GM23338 (cell line): ENCODE measurements at regions not wholly inside any gene's neighbourhood (a gene's known extent, or its start where the extent isn't known, plus 50 kb on each side); places are given as distances from the start of the nearest gene placed in this dataset.

Experiments used
- ATAC-seq: fragments of 200-7000 bp; cut with Tn5 transposase; 3 replicates; pipeline ENCODE4 v1.9.1; 2020
- DNase-seq: peaks from one replicate; pipeline ENCODE4 v3.0.0-alpha.2; 2015; ENCODE audit warnings: low spot score
- H2AFZ ChIP-seq: fragments of 200-600 bp; sonication (generic); 2 replicates; pipeline ENCODE4 v1.8.0; 2016; ENCODE audit warnings: antibody characterized with exemption, mild to moderate bottlenecking, moderate library complexity
- H3F3A ChIP-seq: fragments of 200-600 bp; sonication (generic); replicated peaks from 2 replicates; pipeline ENCODE4 v1.8.0; 2017; ENCODE audit warnings: antibody characterized with exemption, mixed run types, low read depth
- H3K27ac ChIP-seq: fragments of 200-600 bp; sonication (generic); 2 replicates; pipeline ENCODE4 v1.6.1; 2016; ENCODE audit warnings: low read depth
- H3K27me3 ChIP-seq: fragments of 200-600 bp; sonication (generic); 2 replicates; pipeline ENCODE4 v1.8.0; 2016; ENCODE audit warnings: mild to moderate bottlenecking, mixed run types, moderate library complexity; ENCODE audit not compliant: insufficient read depth
- H3K36me3 ChIP-seq: fragments of 200-600 bp; sonication (generic); 2 replicates; pipeline ENCODE4 v1.8.0; 2016; ENCODE audit warnings: mild to moderate bottlenecking; ENCODE audit not compliant: insufficient read depth
- H3K4me1 ChIP-seq: fragments of 200-600 bp; sonication (generic); 2 replicates; pipeline ENCODE4 v1.8.0; 2016; ENCODE audit warnings: mild to moderate bottlenecking, moderate library complexity; ENCODE audit not compliant: insufficient read depth
- H3K4me2 ChIP-seq: fragments of 200-600 bp; sonication (generic); 2 replicates; pipeline ENCODE4 v1.7.1; 2017; ENCODE audit warnings: mixed run types
- H3K4me3 ChIP-seq: fragments of 200-600 bp; sonication (generic); 2 replicates; pipeline ENCODE4 v1.6.1; 2016; ENCODE audit warnings: mixed run types
- H3K79me2 ChIP-seq: fragments of 200-600 bp; sonication (generic); replicated peaks from 2 replicates; pipeline ENCODE4 v1.8.0; 2017; ENCODE audit warnings: mild to moderate bottlenecking; ENCODE audit not compliant: insufficient read depth
- H3K9me2 ChIP-seq: fragments of 200-600 bp; sonication (generic); 2 replicates; pipeline ENCODE4 v1.8.0; 2017; ENCODE audit not compliant: insufficient read depth
- H4K20me1 ChIP-seq: fragments of 200-600 bp; sonication (generic); replicated peaks from 2 replicates; pipeline ENCODE4 v1.8.0; 2017; ENCODE audit warnings: mild to moderate bottlenecking; ENCODE audit not compliant: insufficient read depth
- H3K27ac Mint-ChIP-seq: 2 replicates; pipeline ENCODE4 v1.8.0; 2020; ENCODE audit warnings: inconsistent platforms, mild to moderate bottlenecking, moderate library complexity, mixed read lengths
- H3K27me3 Mint-ChIP-seq: 3 replicates; pipeline ENCODE4 v1.8.0; 2022; ENCODE audit warnings: low read depth, mild to moderate bottlenecking, moderate library complexity, mixed read lengths, inconsistent platforms; ENCODE audit not compliant: insufficient read depth, poor library complexity
- H3K36me3 Mint-ChIP-seq: 3 replicates; pipeline ENCODE4 v1.8.0; 2021; ENCODE audit warnings: low read depth, mild to moderate bottlenecking, inconsistent platforms, moderate library complexity, mixed read lengths
- H3K4me1 Mint-ChIP-seq: 3 replicates; pipeline ENCODE4 v1.8.0; 2020; ENCODE audit warnings: mild to moderate bottlenecking, inconsistent platforms, mixed read lengths
- H3K4me3 Mint-ChIP-seq: 3 replicates; pipeline ENCODE4 v1.8.0; 2021; ENCODE audit warnings: moderate library complexity, mild to moderate bottlenecking, inconsistent platforms, mixed read lengths
- H3K9me3 Mint-ChIP-seq: 3 replicates; pipeline ENCODE4 v1.8.0; 2020; ENCODE audit warnings: moderate library complexity, mild to moderate bottlenecking, inconsistent platforms, mixed read lengths
- CREB1 ChIP-seq: fragments of 250-450 bp; sonication (Bioruptor Pico); IDR thresholded peaks from 2 replicates; pipeline ENCODE4 v1.5.0; 2020; ENCODE audit warnings: low read depth, mild to moderate bottlenecking, moderate library complexity
- EZH2 ChIP-seq: fragments of 200-600 bp; sonication (generic); IDR thresholded peaks from one replicate; pipeline ENCODE4 v1.8.0; 2017; ENCODE audit warnings: antibody characterized with exemption, mild to moderate bottlenecking, low read depth; ENCODE audit not compliant: unreplicated experiment
- EZH2phosphoT487 ChIP-seq: fragments of 200-600 bp; sonication (generic); IDR thresholded peaks from one replicate; pipeline ENCODE4 v1.8.1; 2018; ENCODE audit warnings: antibody characterized with exemption; ENCODE audit not compliant: unreplicated experiment
- JUNB ChIP-seq: IDR thresholded peaks from one replicate; pipeline ENCODE4 v1.6.1; 2016; ENCODE audit warnings: antibody characterized with exemption; ENCODE audit not compliant: unreplicated experiment
- NANOG ChIP-seq: IDR thresholded peaks from 2 replicates; pipeline ENCODE4 v1.6.1; 2016; ENCODE audit warnings: antibody characterized with exemption, borderline replicate concordance
- POLR2AphosphoS5 ChIP-seq: IDR thresholded peaks from 2 replicates; pipeline ENCODE4 v1.6.1; 2016; ENCODE audit warnings: antibody characterized with exemption, low read depth
- STAT1 ChIP-seq: IDR thresholded peaks from one replicate; pipeline ENCODE4 v1.6.1; 2016; ENCODE audit warnings: antibody characterized with exemption; ENCODE audit not compliant: unreplicated experiment
- ZNF114 ChIP-seq: fragments of 250-450 bp; sonication (Bioruptor Pico); IDR thresholded peaks from 2 replicates; pipeline ENCODE4 v1.5.0; 2020; ENCODE audit warnings: mild to moderate bottlenecking, moderate library complexity
- TF ChIP-seq, protein P1 (sequence below): fragments of 250-450 bp; sonication (Bioruptor Pico); IDR thresholded peaks from 2 replicates; pipeline ENCODE4 v1.5.0; 2020; ENCODE audit warnings: mild to moderate bottlenecking, moderate library complexity
- TF ChIP-seq, protein P2 (sequence below): IDR thresholded peaks from one replicate; pipeline ENCODE4 v1.6.1; 2018; ENCODE audit warnings: antibody characterized with exemption; ENCODE audit not compliant: unreplicated experiment

DNA sequence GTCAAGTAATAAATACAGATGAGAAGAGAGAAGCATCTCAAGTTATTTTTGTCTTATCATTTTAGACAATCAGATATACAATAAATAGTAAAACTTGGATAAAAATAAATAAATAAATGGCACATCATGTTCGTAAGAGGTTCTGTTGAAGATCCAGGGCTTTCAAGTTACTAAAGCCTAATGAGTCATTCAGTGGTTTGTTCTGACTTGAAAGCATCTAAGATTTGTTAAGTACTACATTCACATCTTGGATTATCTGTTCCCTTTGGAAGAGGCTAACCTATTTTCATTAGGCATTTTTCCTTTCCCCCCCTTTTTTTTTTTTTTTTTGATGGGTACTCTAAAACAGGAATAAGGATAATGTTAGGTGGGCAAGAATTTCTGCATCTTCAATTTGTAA is 429.3 kb downstream of the PCDH20 start:
- no peak overlapping the region for H3K27ac ChIP-seq
- H3K4me2 ChIP-seq = no peak overlapping the region
- H3K9me2 ChIP-seq = 0 out of 2 replicates have a peak, but pooled peaks cover 3% of the 10 kb centered on the region
- no peaks in the 10 kb centered on the region for H3K4me1 ChIP-seq
- no peaks in the 10 kb centered on the region for H3K36me3 ChIP-seq
- no peaks in the 10 kb centered on the region for H3K79me2 ChIP-seq
- TF ChIP-seq NANOG = no peak
- no peak for TF ChIP-seq STAT1
- TF ChIP-seq JUNB = no peak
- no peak for TF ChIP-seq EZH2
- TF ChIP-seq, protein P1, sequence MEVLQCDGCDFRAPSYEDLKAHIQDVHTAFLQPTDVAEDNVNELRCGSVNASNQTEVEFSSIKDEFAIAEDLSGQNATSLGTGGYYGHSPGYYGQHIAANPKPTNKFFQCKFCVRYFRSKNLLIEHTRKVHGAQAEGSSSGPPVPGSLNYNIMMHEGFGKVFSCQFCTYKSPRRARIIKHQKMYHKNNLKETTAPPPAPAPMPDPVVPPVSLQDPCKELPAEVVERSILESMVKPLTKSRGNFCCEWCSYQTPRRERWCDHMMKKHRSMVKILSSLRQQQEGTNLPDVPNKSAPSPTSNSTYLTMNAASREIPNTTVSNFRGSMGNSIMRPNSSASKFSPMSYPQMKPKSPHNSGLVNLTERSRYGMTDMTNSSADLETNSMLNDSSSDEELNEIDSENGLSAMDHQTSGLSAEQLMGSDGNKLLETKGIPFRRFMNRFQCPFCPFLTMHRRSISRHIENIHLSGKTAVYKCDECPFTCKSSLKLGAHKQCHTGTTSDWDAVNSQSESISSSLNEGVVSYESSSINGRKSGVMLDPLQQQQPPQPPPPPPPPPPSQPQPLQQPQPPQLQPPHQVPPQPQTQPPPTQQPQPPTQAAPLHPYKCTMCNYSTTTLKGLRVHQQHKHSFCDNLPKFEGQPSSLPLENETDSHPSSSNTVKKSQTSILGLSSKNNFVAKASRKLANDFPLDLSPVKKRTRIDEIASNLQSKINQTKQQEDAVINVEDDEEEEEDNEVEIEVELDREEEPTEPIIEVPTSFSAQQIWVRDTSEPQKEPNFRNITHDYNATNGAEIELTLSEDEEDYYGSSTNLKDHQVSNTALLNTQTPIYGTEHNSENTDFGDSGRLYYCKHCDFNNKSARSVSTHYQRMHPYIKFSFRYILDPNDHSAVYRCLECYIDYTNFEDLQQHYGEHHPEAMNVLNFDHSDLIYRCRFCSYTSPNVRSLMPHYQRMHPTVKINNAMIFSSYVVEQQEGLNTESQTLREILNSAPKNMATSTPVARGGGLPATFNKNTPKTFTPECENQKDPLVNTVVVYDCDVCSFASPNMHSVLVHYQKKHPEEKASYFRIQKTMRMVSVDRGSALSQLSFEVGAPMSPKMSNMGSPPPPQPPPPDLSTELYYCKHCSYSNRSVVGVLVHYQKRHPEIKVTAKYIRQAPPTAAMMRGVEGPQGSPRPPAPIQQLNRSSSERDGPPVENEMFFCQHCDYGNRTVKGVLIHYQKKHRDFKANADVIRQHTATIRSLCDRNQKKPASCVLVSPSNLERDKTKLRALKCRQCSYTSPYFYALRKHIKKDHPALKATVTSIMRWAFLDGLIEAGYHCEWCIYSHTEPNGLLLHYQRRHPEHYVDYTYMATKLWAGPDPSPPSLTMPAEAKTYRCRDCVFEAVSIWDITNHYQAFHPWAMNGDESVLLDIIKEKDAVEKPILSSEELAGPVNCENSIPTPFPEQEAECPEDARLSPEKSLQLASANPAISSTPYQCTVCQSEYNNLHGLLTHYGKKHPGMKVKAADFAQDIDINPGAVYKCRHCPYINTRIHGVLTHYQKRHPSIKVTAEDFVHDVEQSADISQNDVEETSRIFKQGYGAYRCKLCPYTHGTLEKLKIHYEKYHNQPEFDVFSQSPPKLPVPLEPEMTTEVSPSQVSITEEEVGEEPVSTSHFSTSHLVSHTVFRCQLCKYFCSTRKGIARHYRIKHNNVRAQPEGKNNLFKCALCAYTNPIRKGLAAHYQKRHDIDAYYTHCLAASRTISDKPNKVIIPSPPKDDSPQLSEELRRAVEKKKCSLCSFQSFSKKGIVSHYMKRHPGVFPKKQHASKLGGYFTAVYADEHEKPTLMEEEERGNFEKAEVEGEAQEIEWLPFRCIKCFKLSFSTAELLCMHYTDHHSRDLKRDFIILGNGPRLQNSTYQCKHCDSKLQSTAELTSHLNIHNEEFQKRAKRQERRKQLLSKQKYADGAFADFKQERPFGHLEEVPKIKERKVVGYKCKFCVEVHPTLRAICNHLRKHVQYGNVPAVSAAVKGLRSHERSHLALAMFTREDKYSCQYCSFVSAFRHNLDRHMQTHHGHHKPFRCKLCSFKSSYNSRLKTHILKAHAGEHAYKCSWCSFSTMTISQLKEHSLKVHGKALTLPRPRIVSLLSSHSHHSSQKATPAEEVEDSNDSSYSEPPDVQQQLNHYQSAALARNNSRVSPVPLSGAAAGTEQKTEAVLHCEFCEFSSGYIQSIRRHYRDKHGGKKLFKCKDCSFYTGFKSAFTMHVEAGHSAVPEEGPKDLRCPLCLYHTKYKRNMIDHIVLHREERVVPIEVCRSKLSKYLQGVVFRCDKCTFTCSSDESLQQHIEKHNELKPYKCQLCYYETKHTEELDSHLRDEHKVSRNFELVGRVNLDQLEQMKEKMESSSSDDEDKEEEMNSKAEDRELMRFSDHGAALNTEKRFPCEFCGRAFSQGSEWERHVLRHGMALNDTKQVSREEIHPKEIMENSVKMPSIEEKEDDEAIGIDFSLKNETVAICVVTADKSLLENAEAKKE (CRISPR knock-in tag) = no peak
- no peak for TF ChIP-seq POLR2AphosphoS5
- TF ChIP-seq EZH2phosphoT487 = no peak
- TF ChIP-seq ZNF114 = no peak
- TF ChIP-seq, protein P2, sequence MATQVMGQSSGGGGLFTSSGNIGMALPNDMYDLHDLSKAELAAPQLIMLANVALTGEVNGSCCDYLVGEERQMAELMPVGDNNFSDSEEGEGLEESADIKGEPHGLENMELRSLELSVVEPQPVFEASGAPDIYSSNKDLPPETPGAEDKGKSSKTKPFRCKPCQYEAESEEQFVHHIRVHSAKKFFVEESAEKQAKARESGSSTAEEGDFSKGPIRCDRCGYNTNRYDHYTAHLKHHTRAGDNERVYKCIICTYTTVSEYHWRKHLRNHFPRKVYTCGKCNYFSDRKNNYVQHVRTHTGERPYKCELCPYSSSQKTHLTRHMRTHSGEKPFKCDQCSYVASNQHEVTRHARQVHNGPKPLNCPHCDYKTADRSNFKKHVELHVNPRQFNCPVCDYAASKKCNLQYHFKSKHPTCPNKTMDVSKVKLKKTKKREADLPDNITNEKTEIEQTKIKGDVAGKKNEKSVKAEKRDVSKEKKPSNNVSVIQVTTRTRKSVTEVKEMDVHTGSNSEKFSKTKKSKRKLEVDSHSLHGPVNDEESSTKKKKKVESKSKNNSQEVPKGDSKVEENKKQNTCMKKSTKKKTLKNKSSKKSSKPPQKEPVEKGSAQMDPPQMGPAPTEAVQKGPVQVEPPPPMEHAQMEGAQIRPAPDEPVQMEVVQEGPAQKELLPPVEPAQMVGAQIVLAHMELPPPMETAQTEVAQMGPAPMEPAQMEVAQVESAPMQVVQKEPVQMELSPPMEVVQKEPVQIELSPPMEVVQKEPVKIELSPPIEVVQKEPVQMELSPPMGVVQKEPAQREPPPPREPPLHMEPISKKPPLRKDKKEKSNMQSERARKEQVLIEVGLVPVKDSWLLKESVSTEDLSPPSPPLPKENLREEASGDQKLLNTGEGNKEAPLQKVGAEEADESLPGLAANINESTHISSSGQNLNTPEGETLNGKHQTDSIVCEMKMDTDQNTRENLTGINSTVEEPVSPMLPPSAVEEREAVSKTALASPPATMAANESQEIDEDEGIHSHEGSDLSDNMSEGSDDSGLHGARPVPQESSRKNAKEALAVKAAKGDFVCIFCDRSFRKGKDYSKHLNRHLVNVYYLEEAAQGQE = no peak
- TF ChIP-seq CREB1 (CRISPR knock-in tag) = no peak
- H3K36me3 Mint-ChIP-seq = no peaks in the 10 kb centered on the region
- no peaks in the 10 kb centered on the region for H3K27me3 ChIP-seq
- H3K9me3 Mint-ChIP-seq = peaks cover 4% of the 10 kb centered on the region; the same call in 2 of the 3 replicates
- H4K20me1 ChIP-seq = no peaks in the 10 kb centered on the region
- H2AFZ ChIP-seq = no peak overlapping the region
- no peaks in the 10 kb centered on the region for H3F3A ChIP-seq
- no peak overlapping the region for H3K27ac Mint-ChIP-seq
- no peaks in the 10 kb centered on the region for H3K4me1 Mint-ChIP-seq
- H3K27me3 Mint-ChIP-seq = peaks cover 3% of the 10 kb centered on the region
- no peak overlapping the region for H3K4me3 ChIP-seq
- no peak overlapping the region for H3K4me3 Mint-ChIP-seq
- DNase-seq (no peak), ATAC-seq (no peak)
